ENCODE measurements at regions not wholly inside any gene's neighbourhood (a gene's known extent, or its start where the extent isn't known, plus 50 kb on each side); places are given as distances from the start of the nearest gene placed in this dataset.
"Not testable (repeated sequence)": the region's sequence is repeated elsewhere in the genome, so short reads cannot be mapped to it uniquely, and the experiment has no call there.

- not testable (repeated sequence) for TF ChIP-seq CTCF, POLR2A (IDR thresholded peaks at IDR 0.05)
Observed at GRCh38 chr7:35918217-35918616, 117.4 kb downstream of the SEPTIN7 start.

Measured in Peyer's patch (tissue), 4 donors.